OCI-LY3 (cell line): ENCODE measurements at regions not wholly inside any gene's neighbourhood (a gene's known extent, or its start where the extent isn't known, plus 50 kb on each side); places are given as distances from the start of the nearest gene placed in this dataset.
"Not testable (repeated sequence)": the region's sequence is repeated elsewhere in the genome, so short reads cannot be mapped to it uniquely, and the experiment has no call there.

Source experiments
- CTCF ChIP-seq: fragments of 200-600, 300-600 bp; sonication (generic); IDR thresholded peaks from 2 replicates; pipeline ENCODE4 v1.5.1; 2014; ENCODE audit warnings: antibody characterized with exemption, low read length, low read depth
- EZH2phosphoT487 ChIP-seq: fragments of 200-600 bp; shearing (Covaris generic); IDR thresholded peaks from 2 replicates; pipeline ENCODE4 v1.6.1; 2018; ENCODE audit warnings: antibody characterized with exemption, mixed run types, low read depth

- not testable (repeated sequence) for TF ChIP-seq CTCF, EZH2phosphoT487
Measured at GRCh38 chr20:53817513-53817912, 223.9 kb upstream of the ZNF217 start.
